ENCODE measurements at regions not wholly inside any gene's neighbourhood (a gene's known extent, or its start where the extent isn't known, plus 50 kb on each side); places are given as distances from the start of the nearest gene placed in this dataset.

DNA sequence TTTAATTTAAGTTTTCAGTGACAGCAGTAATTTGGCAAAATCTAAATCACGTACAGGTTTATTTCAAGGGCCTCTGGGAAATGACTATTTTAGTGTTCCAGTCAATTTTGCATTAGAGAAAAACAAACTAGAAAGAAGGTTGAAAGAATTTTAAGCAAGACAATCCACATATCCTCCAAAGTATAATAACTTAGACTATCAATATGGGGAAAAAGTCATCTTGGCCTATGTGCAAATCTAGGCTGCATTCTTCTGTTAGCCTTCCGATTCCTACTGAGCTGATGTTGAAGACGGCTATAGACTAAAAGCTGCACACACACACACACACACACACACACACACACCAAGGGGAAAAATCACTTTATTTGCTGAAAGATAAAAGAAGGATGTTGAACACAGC, 81.3 kb downstream of the SLITRK6 start:
- FAIRE-seq (no peak), DNase-seq (ENCODE audit: insufficient read length, low spot score) (no peak)
- TF ChIP-seq POLR2AphosphoS5 (IDR thresholded peaks at IDR 0.05; ENCODE audit: low read depth, low read length) (no peak), POLR2A (IDR thresholded peaks at IDR 0.05; ENCODE audit: low read depth, low read length) (no peak), SPI1 (IDR thresholded peaks at IDR 0.05; ENCODE audit: low read depth, low read length) (no peak), PAX5 (IDR thresholded peaks at IDR 0.05; ENCODE audit: insufficient read depth, low read length, severe bottlenecking) (no peak), TAF1 (IDR thresholded peaks at IDR 0.05; ENCODE audit: low read depth, low read length) (no peak), POU2F2 (IDR thresholded peaks at IDR 0.05; ENCODE audit: low read depth, low read length) (no peak)

DNA sequence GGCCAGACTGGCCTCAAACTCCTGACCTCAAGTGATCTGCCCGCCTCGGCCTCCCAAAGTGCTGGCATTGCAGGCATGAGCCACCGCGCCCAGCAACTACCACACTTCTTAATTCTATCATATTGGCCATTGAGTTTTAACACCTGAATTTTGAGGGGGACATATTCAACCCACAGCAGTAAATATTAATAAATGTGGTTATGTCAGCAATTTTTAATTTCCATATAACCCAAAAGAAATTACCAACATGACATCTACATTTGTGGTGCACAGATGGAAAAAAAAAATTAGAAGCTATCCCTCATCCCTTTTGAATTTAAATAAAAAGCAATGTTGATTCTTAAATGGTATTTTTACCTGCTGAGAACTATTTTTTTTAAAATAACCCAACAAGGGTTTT, 88.7 kb downstream of the SLITRK6 start:
- FAIRE-seq (no peak), DNase-seq (ENCODE audit: insufficient read length, low spot score) (no peak)
- TF ChIP-seq POU2F2 (IDR thresholded peaks at IDR 0.05; ENCODE audit: low read depth, low read length), result no peak
- TF ChIP-seq TAF1 (IDR thresholded peaks at IDR 0.05; ENCODE audit: low read depth, low read length), result no peak
- TF ChIP-seq POLR2AphosphoS5 (IDR thresholded peaks at IDR 0.05; ENCODE audit: low read depth, low read length), result no peak
- no peak for TF ChIP-seq SPI1 (IDR thresholded peaks at IDR 0.05; ENCODE audit: low read depth, low read length)
- TF ChIP-seq POLR2A (IDR thresholded peaks at IDR 0.05; ENCODE audit: low read depth, low read length), result no peak
- no peak for TF ChIP-seq PAX5 (IDR thresholded peaks at IDR 0.05; ENCODE audit: insufficient read depth, low read length, severe bottlenecking)

DNA sequence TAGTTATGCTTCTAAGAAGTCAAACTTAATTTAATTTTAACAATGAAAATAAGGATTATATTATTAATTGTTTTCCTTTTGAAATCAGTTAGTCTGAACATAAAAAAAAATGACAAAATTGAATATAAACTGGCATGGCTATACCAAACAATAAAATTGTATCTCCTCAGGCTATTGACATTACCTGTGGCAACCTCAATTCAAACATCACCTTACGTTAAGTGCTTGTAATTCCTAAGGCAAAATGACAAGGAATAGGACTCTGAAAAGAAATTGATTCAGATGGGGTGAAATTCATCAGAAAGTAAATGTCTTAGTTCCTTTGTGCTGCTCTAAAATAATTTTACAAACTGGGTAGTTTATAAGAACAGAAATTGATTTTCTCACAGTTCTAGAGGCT, 89.5 kb downstream of the SLITRK6 start:
- FAIRE-seq (no peak), DNase-seq (ENCODE audit: insufficient read length, low spot score) (no peak)
- no peak for TF ChIP-seq SPI1 (IDR thresholded peaks at IDR 0.05; ENCODE audit: low read depth, low read length)
- TF ChIP-seq TAF1 (IDR thresholded peaks at IDR 0.05; ENCODE audit: low read depth, low read length), result no peak
- no peak for TF ChIP-seq POLR2AphosphoS5 (IDR thresholded peaks at IDR 0.05; ENCODE audit: low read depth, low read length)
- TF ChIP-seq POU2F2 (IDR thresholded peaks at IDR 0.05; ENCODE audit: low read depth, low read length), result no peak
- no peak for TF ChIP-seq PAX5 (IDR thresholded peaks at IDR 0.05; ENCODE audit: insufficient read depth, low read length, severe bottlenecking)
- TF ChIP-seq POLR2A (IDR thresholded peaks at IDR 0.05; ENCODE audit: low read depth, low read length), result no peak

DNA sequence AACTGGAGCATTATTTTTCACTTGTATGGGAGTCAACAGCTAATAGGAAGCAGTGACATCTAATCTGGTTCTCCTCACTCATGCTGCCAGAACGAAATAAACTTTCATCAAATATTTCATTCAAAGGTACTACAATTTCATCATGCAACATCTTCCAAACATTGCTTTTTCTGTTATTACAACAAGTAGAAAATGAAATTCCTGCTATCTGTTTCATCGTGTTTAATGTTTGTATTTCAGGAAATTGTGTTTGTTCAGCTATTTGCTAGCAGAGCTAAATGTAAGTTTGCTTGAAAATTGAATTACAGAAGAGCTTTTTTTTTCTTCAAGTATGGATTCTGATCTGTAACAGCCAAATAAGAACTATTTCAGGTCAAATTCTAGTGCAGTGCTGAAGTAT, 90.1 kb downstream of the SLITRK6 start:
- DNase-seq (ENCODE audit: insufficient read length, low spot score) (no peak), FAIRE-seq (no peak)
- TF ChIP-seq TAF1 (IDR thresholded peaks at IDR 0.05; ENCODE audit: low read depth, low read length), result no peak
- no peak for TF ChIP-seq PAX5 (IDR thresholded peaks at IDR 0.05; ENCODE audit: insufficient read depth, low read length, severe bottlenecking)
- no peak for TF ChIP-seq SPI1 (IDR thresholded peaks at IDR 0.05; ENCODE audit: low read depth, low read length)
- TF ChIP-seq POU2F2 (IDR thresholded peaks at IDR 0.05; ENCODE audit: low read depth, low read length), result no peak
- no peak for TF ChIP-seq POLR2AphosphoS5 (IDR thresholded peaks at IDR 0.05; ENCODE audit: low read depth, low read length)
- TF ChIP-seq POLR2A (IDR thresholded peaks at IDR 0.05; ENCODE audit: low read depth, low read length), result no peak

DNA sequence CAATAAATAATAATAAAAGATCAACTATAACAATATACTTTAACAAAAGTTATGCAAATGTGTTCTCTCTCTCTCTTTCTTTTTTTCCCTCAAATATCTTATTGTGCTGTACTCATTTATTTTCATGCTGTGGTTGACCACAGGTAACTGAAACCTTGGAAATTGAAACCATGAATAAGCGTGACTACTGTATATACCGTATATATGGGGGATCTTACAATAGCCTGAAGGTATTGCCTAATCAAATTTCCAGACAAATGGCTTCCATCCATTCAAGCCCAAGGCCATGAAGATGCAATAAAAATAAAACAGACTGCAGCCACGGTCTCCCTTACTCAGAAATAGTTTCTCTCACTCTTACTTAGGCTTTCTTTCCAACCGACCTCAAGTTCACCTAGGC, 98.3 kb downstream of the SLITRK6 start:
- TF ChIP-seq POLR2AphosphoS5 (IDR thresholded peaks at IDR 0.05; ENCODE audit: low read depth, low read length) (no peak), POLR2A (IDR thresholded peaks at IDR 0.05; ENCODE audit: low read depth, low read length) (no peak), PAX5 (IDR thresholded peaks at IDR 0.05; ENCODE audit: insufficient read depth, low read length, severe bottlenecking) (no peak), POU2F2 (IDR thresholded peaks at IDR 0.05; ENCODE audit: low read depth, low read length) (no peak), SPI1 (IDR thresholded peaks at IDR 0.05; ENCODE audit: low read depth, low read length) (no peak), TAF1 (IDR thresholded peaks at IDR 0.05; ENCODE audit: low read depth, low read length) (no peak)
- FAIRE-seq (no peak), DNase-seq (ENCODE audit: insufficient read length, low spot score) (no peak)

DNA sequence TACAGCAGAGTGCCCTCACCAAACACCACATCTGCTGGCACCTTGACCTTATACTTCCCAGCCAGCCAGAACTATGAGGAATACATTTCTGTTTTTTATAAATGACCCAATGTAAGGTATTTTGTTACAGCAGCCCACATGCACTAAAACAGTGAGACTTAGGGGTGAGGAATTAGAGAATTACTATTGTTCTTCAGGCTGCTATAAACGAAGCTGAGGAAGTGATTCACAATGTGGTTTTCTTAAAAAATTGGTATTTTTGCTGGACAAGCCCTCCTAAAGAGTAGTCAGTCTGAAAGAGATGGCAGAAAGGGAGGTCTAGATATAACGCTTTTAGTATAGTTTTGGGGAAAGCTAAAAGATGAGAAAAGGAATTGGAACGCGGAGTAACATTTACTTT, 101.0 kb downstream of the SLITRK6 start:
- FAIRE-seq (no peak), DNase-seq (ENCODE audit: insufficient read length, low spot score) (no peak)
- TF ChIP-seq POU2F2 (IDR thresholded peaks at IDR 0.05; ENCODE audit: low read depth, low read length) (no peak), PAX5 (IDR thresholded peaks at IDR 0.05; ENCODE audit: insufficient read depth, low read length, severe bottlenecking) (no peak), TAF1 (IDR thresholded peaks at IDR 0.05; ENCODE audit: low read depth, low read length) (no peak), POLR2AphosphoS5 (IDR thresholded peaks at IDR 0.05; ENCODE audit: low read depth, low read length) (no peak), POLR2A (IDR thresholded peaks at IDR 0.05; ENCODE audit: low read depth, low read length) (no peak), SPI1 (IDR thresholded peaks at IDR 0.05; ENCODE audit: low read depth, low read length) (no peak)

DNA sequence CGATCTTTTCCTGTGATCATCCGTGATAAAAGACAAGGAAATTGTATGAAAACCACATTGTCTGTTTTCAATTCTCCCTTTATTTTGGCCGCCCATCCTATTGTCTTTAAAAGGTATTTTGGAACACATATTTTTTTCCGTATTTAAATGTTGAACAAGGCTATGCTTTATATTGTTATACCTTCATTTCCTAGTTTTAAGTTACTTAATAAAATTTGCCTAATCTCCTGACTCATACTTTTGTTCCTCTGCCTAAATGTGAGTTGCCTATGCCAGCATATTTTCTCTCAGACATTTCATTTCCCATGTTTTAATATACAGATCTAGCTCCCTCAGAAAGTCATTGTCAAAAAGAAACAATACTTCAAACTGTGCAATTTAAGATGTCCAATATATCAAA, 104.2 kb downstream of the SLITRK6 start:
- no peak for TF ChIP-seq POU2F2 (IDR thresholded peaks at IDR 0.05; ENCODE audit: low read depth, low read length)
- TF ChIP-seq SPI1 (IDR thresholded peaks at IDR 0.05; ENCODE audit: low read depth, low read length), result no peak
- no peak for TF ChIP-seq POLR2A (IDR thresholded peaks at IDR 0.05; ENCODE audit: low read depth, low read length)
- no peak for TF ChIP-seq POLR2AphosphoS5 (IDR thresholded peaks at IDR 0.05; ENCODE audit: low read depth, low read length)
- no peak for TF ChIP-seq TAF1 (IDR thresholded peaks at IDR 0.05; ENCODE audit: low read depth, low read length)
- no peak for TF ChIP-seq PAX5 (IDR thresholded peaks at IDR 0.05; ENCODE audit: insufficient read depth, low read length, severe bottlenecking)
- no peak for DNase-seq (ENCODE audit: insufficient read length, low spot score)
- no peak for FAIRE-seq

DNA sequence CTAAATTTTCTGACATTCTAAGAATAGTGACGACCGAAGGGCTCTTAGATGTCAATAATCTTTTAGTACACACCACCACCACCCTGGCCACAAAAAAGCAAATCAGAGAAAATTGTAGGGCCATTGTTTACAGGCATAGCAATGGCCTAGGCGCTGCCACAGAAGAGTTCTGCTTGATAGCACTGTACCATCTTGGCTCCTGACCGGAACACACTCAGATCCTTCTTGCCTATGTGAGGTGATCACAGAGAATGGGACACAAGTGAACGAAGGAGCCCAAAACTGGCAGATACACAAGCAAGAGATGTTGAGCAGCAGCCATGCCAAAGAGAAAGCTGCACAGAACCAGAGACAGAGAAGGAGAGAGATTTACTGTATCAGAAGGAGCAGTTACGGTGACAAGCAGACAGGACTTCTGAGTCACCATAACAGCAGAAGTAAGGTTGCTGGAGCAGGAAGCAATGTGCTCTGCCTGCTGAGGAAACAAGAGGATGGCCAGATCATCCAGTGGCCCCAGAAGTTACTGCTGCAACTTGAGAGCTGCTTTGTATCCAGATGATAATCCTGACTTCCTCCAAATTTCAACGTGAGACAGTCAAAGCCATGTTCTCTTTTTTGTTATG, 105.2 kb downstream of the SLITRK6 start:
- DNase-seq (ENCODE audit: insufficient read length, low spot score) (no peak), FAIRE-seq (no peak)
- TF ChIP-seq POLR2AphosphoS5 (IDR thresholded peaks at IDR 0.05; ENCODE audit: low read depth, low read length) (no peak), SPI1 (IDR thresholded peaks at IDR 0.05; ENCODE audit: low read depth, low read length) (no peak), POU2F2 (IDR thresholded peaks at IDR 0.05; ENCODE audit: low read depth, low read length) (no peak), PAX5 (IDR thresholded peaks at IDR 0.05; ENCODE audit: insufficient read depth, low read length, severe bottlenecking) (no peak), POLR2A (IDR thresholded peaks at IDR 0.05; ENCODE audit: low read depth, low read length) (no peak), TAF1 (IDR thresholded peaks at IDR 0.05; ENCODE audit: low read depth, low read length) (no peak)

DNA sequence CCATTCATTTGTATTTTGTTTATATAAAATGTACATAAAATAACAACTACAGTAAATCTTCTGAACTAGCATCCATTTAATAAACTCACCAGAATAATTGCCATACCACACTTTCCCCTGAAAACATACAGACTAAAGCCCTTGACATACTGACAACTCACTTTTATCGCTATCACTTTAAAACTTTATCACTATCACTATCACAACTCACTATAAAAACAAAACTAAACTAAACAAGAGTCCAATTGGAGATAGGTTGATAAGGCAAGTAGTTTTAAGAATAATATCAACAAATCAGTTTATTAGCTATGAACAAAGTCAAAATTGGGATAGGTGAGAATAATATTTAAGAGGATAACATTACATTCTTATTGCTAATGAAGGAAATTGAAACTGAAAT, 108.9 kb downstream of the SLITRK6 start:
- no peak for FAIRE-seq
- DNase-seq (ENCODE audit: insufficient read length, low spot score), result no peak

DNA sequence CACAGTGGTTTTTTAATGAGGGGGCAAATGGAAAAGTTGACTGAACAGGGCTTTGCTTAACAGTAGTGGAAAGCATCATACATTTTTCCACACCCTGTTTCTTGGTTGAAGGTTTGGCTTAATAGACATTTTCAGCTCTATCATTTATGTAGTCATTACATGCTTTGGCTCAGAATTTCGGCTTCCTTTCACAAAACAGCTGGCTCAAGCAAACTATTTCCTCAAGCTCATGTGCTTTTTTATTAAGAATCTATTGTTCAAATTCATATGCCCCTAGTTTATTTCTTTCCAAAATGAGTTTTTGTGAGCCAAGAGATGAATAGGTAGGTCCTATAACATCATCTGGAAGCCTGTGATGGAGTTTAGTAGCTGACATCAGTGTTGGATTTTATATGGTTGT, 113.8 kb downstream of the SLITRK6 start:
- DNase-seq (ENCODE audit: insufficient read length, low spot score) (no peak), FAIRE-seq (no peak)
- TF ChIP-seq PAX5 (IDR thresholded peaks at IDR 0.05; ENCODE audit: insufficient read depth, low read length, severe bottlenecking), result no peak
- TF ChIP-seq SPI1 (IDR thresholded peaks at IDR 0.05; ENCODE audit: low read depth, low read length), result no peak
- no peak for TF ChIP-seq POLR2A (IDR thresholded peaks at IDR 0.05; ENCODE audit: low read depth, low read length)
- TF ChIP-seq POLR2AphosphoS5 (IDR thresholded peaks at IDR 0.05; ENCODE audit: low read depth, low read length), result no peak
- TF ChIP-seq POU2F2 (IDR thresholded peaks at IDR 0.05; ENCODE audit: low read depth, low read length), result no peak
- no peak for TF ChIP-seq TAF1 (IDR thresholded peaks at IDR 0.05; ENCODE audit: low read depth, low read length)

More for the DNA sequence above, 108.9 kb downstream of the SLITRK6 start:
- TF ChIP-seq SPI1 (IDR thresholded peaks at IDR 0.05; ENCODE audit: low read depth, low read length) (no peak), TAF1 (IDR thresholded peaks at IDR 0.05; ENCODE audit: low read depth, low read length) (no peak)

Measured in GM12891 (cell line).